A204.1 (cell line): ENCODE measurements at regions not wholly inside any gene's neighbourhood (a gene's known extent, or its start where the extent isn't known, plus 50 kb on each side); places are given as distances from the start of the nearest gene placed in this dataset.

ENCODE experiments used
- FAIRE-seq: peaks from 2 replicates; lab custom pipeline; 2012; peaks lifted over from hg19 to GRCh38; lab: Jason Lieb, UNC

DNA sequence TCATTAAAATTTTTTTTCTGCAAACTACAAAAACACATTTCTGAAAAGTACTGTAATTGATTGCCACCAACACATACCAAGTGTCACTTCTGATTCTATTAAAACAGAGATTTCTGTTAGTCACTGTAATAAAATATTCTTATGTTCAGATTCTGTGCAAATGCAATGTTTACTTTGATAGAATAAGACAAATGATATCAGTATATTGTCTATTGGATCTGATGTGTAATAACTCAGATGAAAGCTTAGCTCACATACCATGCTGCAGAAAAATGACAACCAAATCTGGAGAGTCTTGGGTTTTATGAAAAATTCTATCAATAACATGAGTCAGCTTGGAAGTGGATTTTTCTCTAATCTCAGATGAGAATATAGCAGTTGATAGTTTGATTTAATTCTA, 963.8 kb upstream of the B3GALT2 start:
- no peak for FAIRE-seq

GRCh38 chr1:194133152-194133551, 946.7 kb upstream of the B3GALT2 start:
- no peak for FAIRE-seq

GRCh38 chr1:194118086-194118485, 931.7 kb upstream of the B3GALT2 start:
- no peak for FAIRE-seq

GRCh38 chr1:194117582-194117981, 931.2 kb upstream of the B3GALT2 start:
- no peak for FAIRE-seq

GRCh38 chr1:194114288-194114687, 927.9 kb upstream of the B3GALT2 start:
- no peak for FAIRE-seq

GRCh38 chr1:194105381-194105780, 919.0 kb upstream of the B3GALT2 start:
- no peak for FAIRE-seq

- no peak for FAIRE-seq
These were observed 917.9 kb upstream of the B3GALT2 start for GRCh38 chr1:194104247-194104844.

- FAIRE-seq: no peak
These were observed 917.3 kb upstream of the B3GALT2 start for GRCh38 chr1:194103516-194104246.

DNA sequence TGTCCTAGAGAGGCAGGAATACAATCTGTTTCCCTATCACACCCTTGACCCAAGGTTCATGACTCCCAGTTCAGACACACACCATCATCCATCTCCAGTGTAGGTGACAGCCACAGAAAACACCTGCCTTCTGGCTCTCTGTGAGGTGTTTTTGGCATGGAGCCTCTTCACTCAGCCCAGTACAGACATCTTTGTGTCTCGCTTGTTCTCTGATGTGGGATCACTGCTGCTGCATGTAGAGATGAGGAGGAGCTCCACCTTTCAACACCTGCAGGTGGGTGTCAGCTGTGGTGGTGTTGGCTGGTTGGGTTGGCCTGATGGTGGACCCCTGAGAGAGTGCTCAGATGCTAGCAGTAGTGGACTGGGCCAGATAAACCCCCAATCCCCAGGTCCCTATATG, 916.7 kb upstream of the B3GALT2 start:
- FAIRE-seq: no peak

GRCh38 chr1:194102607-194103006, 916.2 kb upstream of the B3GALT2 start:
- no peak for FAIRE-seq

GRCh38 chr1:194084755-194085154, 898.3 kb upstream of the B3GALT2 start:
- FAIRE-seq: no peak

DNA sequence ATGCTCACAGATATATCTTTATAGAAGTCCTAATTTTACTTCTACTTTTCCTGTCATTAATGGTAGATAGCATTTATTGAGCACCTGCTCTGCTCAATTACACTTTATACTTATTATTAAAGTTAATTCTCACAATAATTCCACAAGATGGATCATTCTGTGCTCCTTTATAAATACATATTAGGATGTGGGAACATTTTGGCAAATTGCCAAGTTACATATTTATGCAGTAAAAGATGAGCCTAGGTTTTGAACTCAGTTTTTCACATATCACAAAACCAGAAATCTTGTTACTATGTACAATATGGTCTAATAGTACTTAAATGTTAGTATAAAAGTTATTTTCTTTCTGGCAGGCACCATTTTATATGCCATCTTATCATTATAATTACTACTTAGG, 895.0 kb upstream of the B3GALT2 start:
- no peak for FAIRE-seq

DNA sequence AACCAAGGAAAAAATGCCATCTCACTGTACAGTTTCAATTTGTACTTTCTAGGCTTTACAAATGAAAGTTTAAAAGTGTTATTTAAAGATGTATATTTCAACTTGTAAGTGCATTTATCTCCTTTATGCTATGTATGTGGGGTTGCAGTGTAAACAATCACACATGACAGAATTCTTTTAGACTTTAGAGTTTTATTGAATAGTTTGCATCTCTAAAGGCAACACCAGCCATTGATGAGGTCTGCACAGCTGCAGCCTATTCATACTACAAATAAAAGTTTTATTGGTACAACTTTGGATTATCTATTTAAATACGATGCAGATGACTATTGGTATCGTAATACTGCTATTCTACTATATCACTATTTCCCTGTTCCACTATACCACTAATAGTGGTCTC, 894.4 kb upstream of the B3GALT2 start:
- no peak for FAIRE-seq

GRCh38 chr1:194078765-194079164, 892.4 kb upstream of the B3GALT2 start:
- FAIRE-seq: no peak

DNA sequence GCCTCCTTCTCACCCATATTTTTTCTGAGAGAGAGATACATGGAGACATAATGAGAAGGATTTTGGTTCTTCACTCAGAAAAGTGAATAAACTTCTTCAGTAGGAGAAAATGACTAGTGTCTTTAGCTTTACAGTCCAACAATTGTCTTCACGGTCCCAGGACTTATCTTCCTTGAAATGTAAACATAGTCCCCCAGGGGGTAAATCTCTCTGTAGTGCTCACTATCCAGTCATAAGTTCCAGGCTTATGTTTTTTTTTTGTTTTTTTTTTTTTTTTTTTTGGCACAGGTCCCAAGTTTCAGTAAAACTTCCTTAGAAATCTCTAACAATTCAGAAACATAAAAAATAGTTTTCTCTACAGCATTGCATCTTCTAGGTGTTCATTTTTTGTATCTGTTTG, 890.2 kb upstream of the B3GALT2 start:
- no peak for FAIRE-seq

DNA sequence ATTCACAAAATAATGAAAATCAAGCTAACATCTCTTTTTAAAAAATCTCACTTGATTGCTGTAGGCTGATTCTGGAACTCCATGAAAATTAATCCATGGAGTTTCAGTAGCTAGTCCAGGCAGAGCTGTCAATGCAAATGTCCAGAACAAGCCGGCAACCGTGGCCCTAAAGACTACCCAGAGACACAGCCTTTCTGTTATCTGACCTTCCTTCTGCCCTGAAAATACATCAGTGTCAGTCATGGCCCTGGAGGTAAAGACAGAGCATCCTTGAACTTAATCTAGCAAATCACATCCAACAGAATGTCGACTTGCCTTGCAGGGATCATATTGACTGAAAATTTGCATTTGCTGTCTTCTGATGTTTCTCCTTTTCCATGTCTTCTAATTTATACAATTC, 887.4 kb upstream of the B3GALT2 start:
- no peak for FAIRE-seq

- FAIRE-seq: no peak
These were observed 884.8 kb upstream of the B3GALT2 start for GRCh38 chr1:194071205-194071604.

GRCh38 chr1:194069831-194070218, 883.4 kb upstream of the B3GALT2 start:
- no peak for FAIRE-seq

DNA sequence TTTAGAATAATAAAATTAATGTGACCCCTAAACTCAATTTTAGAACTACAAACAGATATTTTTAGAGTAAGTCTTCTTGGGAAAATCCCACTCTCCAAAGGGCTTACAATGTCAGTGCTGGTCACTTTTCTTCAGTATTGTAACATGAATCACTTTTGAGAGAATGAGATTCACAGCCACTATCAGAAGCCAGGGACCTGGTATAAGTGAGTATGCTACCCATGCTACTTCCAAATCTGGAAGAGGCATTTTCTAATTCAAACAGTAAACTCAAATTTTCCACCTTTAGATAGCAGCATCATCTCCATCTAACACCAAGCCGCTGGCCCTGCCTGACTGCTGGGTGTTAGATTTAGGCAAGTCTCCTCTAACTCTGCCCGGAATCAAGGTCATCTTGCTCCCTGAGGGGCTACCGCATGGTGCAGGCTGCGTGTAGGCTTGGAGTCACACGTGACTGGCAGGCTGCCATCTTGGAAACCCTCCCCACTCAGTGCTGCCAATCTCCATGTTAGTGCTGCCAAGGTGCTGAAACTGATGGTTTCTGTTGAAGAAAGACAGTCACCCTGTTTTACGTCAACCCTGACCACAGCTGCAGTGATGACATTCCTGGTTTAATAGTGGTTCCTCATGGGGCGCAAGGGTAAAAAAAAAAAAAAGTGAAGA, 882.9 kb upstream of the B3GALT2 start:
- no peak for FAIRE-seq

DNA sequence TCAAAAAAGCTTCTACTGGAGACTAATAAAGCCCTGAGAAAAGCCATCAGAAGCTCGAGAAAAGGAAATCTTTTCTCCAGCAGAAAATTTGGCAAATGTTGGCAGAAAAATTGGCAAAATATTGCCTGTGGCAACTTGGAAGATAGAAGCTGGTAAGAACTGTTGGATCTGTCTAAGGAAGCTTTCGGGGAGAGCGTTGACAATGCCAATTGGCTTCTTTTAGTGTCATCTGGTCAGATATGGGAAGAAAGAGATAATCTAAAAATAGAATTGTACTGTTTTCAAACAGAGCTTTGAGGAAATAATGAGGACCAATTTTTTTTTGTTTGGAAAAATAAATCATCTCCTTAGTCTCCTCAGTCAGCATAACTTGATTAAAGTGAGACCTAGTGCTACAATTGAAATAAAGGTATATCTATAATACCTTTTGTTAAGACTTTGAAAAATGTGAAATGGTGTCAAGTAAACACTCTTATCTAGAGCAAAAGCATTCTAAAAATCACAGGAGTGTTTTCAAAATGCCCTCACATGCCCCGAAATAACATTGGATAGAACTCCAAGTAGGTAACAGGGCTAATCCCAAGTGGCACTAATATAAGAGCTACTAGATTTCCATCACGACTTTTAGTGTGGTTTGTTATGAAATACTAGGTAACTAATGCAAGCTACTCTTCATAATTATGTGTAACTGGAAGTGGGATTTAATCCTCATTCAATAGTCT, 882.2 kb upstream of the B3GALT2 start:
- FAIRE-seq: no peak

- no peak for FAIRE-seq
These were observed 881.4 kb upstream of the B3GALT2 start for GRCh38 chr1:194067772-194068171.

DNA sequence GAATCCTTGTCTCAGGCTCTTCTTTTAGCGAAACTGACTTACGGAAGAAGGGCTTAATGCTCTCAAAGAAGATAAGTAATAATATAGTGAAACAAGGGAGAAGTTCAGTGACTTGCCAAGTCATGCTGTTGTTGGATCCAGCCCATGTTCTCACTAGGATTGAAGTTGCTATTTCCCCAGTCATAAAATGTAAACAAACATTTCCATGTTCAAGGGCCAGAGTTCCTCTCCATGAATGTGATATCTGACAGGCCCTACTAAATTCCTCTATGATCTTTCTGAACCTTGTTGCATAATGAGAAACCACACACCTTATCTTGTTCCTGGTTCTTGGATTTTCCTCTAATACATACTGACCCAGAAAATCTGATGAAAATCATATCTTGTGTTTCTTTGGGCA, 876.5 kb upstream of the B3GALT2 start:
- FAIRE-seq: no peak

- FAIRE-seq: no peak
These were observed 876.1 kb upstream of the B3GALT2 start for GRCh38 chr1:194062526-194062925.
